PFSK-1 (cell line): ENCODE measurements at regions not wholly inside any gene's neighbourhood (a gene's known extent, or its start where the extent isn't known, plus 50 kb on each side); places are given as distances from the start of the nearest gene placed in this dataset.

Experiments
- FOXP2 ChIP-seq: optimal IDR thresholded peaks from 2 replicates; pipeline ENCODE3; 2011; ENCODE audit warnings: borderline replicate concordance, control low read depth, inconsistent platforms; ENCODE audit not compliant: insufficient read depth; ENCODE audit errors: extremely low read length, extremely low read depth
- POLR2AphosphoS5 ChIP-seq: IDR thresholded peaks from 2 replicates; pipeline ENCODE4 v1.6.1; 2012; ENCODE audit warnings: low read depth, mild to moderate bottlenecking, control low read depth, low read length, moderate library complexity
- REST ChIP-seq, 2 experiments: IDR thresholded peaks; 2 replicates each; pipeline versions ENCODE4 v1.6.1 to v1.8.0; 2011 to 2012; ENCODE audit warnings: low read depth in 2 of 2, low read length in 2 of 2, control low read depth in 1 of 2, inconsistent platforms in 1 of 2, mild to moderate bottlenecking in 1 of 2, moderate library complexity in 1 of 2; ENCODE audit not compliant: insufficient read depth in 1 of 2
- SIN3A ChIP-seq: IDR thresholded peaks from 2 replicates; pipeline ENCODE4 v1.6.1; 2012; ENCODE audit warnings: mild to moderate bottlenecking, low read length, moderate library complexity, borderline replicate concordance; ENCODE audit not compliant: insufficient read depth
- TAF1 ChIP-seq: IDR thresholded peaks from 2 replicates; pipeline ENCODE4 v1.6.1; 2012; ENCODE audit warnings: low read length, control low read depth, borderline replicate concordance; ENCODE audit not compliant: insufficient read depth

- no peak for TF ChIP-seq REST (IDR thresholded peaks at IDR 0.05; ENCODE audit: insufficient read depth in 1 of 2, low read depth in 2 of 2, low read length in 2 of 2)
- no peak for TF ChIP-seq TAF1
- no peak for TF ChIP-seq SIN3A
- TF ChIP-seq FOXP2 = no peak
- no peak for TF ChIP-seq POLR2AphosphoS5
Measured at GRCh38 chr9:7245976-7246580, 488.3 kb downstream of the KDM4C start.

GRCh38 chr9:7243838-7244237 is 486.1 kb downstream of the KDM4C start:
- no peak for TF ChIP-seq FOXP2

- TF ChIP-seq POLR2AphosphoS5 (no peak), FOXP2 (no peak), TAF1 (no peak), REST (IDR thresholded peaks at IDR 0.05; ENCODE audit: insufficient read depth in 1 of 2, low read depth in 2 of 2, low read length in 2 of 2) (no peak), SIN3A (no peak)
Measured at GRCh38 chr9:7242126-7242525, 484.4 kb downstream of the KDM4C start.

GRCh38 chr9:7241694-7242093 is 483.9 kb downstream of the KDM4C start:
- no peak for TF ChIP-seq TAF1
- no peak for TF ChIP-seq FOXP2
- no peak for TF ChIP-seq POLR2AphosphoS5
- no peak for TF ChIP-seq REST (IDR thresholded peaks at IDR 0.05; ENCODE audit: insufficient read depth in 1 of 2, low read depth in 2 of 2, low read length in 2 of 2)
- no peak for TF ChIP-seq SIN3A

- no peak for TF ChIP-seq REST (IDR thresholded peaks at IDR 0.05; ENCODE audit: insufficient read depth in 1 of 2, low read depth in 2 of 2, low read length in 2 of 2)
- TF ChIP-seq FOXP2 = no peak
- TF ChIP-seq TAF1 = no peak
- TF ChIP-seq SIN3A = no peak
- TF ChIP-seq POLR2AphosphoS5 = no peak
Measured at GRCh38 chr9:7240569-7241311, 483.0 kb downstream of the KDM4C start.
